Duodenal mucosa (tissue), 2 donors: ENCODE measurements at regions not wholly inside any gene's neighbourhood (a gene's known extent, or its start where the extent isn't known, plus 50 kb on each side); places are given as distances from the start of the nearest gene placed in this dataset.
"Not testable (repeated sequence)": the region's sequence is repeated elsewhere in the genome, so short reads cannot be mapped to it uniquely, and the experiment has no call there.

Experiments used
- H3K27ac ChIP-seq: one replicate; pipeline ENCODE4 v1.7.0; 2013; ENCODE audit warnings: low read depth, low read length
- H3K27me3 ChIP-seq, 2 donors: one replicate each; pipeline ENCODE4 v1.7.0; 2013; ENCODE audit warnings: low read length in 2 of 2, control low read depth in 1 of 2; ENCODE audit not compliant: insufficient read depth in 2 of 2, control insufficient read depth in 1 of 2
- H3K36me3 ChIP-seq, 2 donors: one replicate each; pipeline ENCODE4 v1.7.0; 2013; ENCODE audit warnings: low read length in 2 of 2, control low read depth in 1 of 2; ENCODE audit not compliant: insufficient read depth in 2 of 2, control insufficient read depth in 1 of 2
- H3K4me1 ChIP-seq, 2 donors: one replicate each; pipeline ENCODE4 v1.7.0; 2013; ENCODE audit warnings: low read length in 2 of 2, control low read depth in 1 of 2; ENCODE audit not compliant: insufficient read depth in 2 of 2, control insufficient read depth in 1 of 2
- H3K4me3 ChIP-seq, 2 donors: one replicate each; pipeline ENCODE4 v1.7.0; 2013; ENCODE audit warnings: low read length in 2 of 2, low read depth in 1 of 2
- H3K9ac ChIP-seq, 2 donors: one replicate each; pipeline ENCODE4 v1.7.0; 2013; ENCODE audit warnings: low read length in 2 of 2, low read depth in 1 of 2
- H3K9me3 ChIP-seq, 2 donors: one replicate each; pipeline ENCODE4 v1.7.0; 2013; ENCODE audit warnings: low read length in 2 of 2, control low read depth in 1 of 2; ENCODE audit not compliant: control insufficient read depth in 1 of 2

DNA sequence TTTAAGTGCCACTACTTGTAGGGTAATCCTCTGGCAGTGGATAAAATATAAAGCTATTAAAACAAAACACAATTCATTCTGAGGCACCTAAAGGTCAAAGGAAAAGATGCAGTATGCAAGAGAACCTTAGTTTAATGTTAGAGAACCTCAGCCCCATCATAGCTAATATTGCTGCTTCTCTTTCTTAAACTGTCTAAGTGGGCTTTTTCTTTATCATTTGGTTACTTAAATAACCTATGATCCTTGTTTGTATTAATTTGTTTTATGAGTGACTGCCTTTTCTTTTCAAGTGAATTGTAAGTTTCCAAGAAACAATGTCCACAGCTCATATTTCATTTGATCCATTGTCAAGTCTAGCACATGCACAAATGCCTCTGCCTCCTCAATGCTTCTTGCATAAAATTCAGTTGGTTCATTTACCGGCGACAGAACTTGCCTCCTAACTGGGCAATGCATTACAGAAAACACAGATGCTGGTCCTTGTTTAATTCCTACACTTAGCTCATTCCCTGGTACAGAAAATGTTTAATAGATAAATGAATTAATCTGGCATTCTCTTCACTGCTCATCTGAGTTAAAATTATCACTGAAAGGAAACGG lies 1049.8 kb downstream of the OLFM4 start:
- Histone ChIP-seq H3K4me1 (no peaks in the 10 kb centered on the region), H3K36me3 (no peaks in the 10 kb centered on the region), H3K27ac (no peak overlapping the region), H3K27me3 (no peaks in the 10 kb centered on the region), H3K9ac (no peak overlapping the region), H3K9me3 (no peaks in the 10 kb centered on the region), H3K4me3 (no peak overlapping the region)

DNA sequence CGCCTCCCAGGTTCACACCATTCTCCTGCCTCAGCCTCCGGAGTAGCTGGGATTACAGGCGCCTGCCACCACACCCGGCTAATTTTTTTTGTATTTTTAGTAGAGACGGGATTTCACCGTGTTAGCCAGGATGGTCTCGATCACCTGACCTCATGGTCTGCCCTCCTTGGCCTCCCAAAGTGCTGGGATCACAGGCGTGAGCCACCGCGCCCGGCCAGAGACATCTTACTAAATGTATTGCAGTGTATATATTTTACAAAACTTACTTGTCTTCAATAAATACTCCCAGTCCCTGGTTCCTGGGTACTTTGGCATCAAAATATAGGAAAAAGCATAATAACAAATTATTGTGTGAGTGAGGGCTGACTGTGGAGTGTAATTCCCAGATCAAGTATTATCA lies 1053.7 kb downstream of the OLFM4 start:
- H3K9ac ChIP-seq, H3K9me3 ChIP-seq, H3K36me3 ChIP-seq, H3K27ac ChIP-seq, H3K4me1 ChIP-seq, H3K4me3 ChIP-seq, H3K27me3 ChIP-seq: not testable (repeated sequence)

DNA sequence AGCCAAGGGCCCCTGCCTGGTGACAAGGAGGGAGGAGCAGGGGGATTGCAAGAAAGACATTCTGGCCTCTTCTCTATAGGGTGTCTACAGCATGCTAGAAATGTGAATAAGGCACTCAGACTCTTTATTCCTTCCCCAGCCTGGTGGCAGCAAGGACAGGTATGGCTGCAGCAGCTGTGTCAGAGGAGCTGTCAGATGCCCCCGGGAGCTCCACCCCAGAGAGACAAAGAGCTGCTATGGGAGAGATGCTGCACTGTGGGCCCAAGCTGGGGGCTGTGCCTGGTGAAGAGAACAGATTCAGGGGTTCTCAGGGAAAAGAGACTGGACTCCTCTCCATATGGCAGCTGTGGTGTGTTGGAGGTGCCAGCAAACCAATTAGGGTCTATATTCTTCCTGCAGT lies 1063.3 kb downstream of the OLFM4 start:
- no peaks in the 10 kb centered on the region for H3K4me1 ChIP-seq
- H3K27me3 ChIP-seq, result no peaks in the 10 kb centered on the region
- H3K9ac ChIP-seq, result no peak overlapping the region
- no peak overlapping the region for H3K4me3 ChIP-seq
- H3K36me3 ChIP-seq, result no peaks in the 10 kb centered on the region
- H3K27ac ChIP-seq, result no peak overlapping the region
- no peaks in the 10 kb centered on the region for H3K9me3 ChIP-seq

DNA sequence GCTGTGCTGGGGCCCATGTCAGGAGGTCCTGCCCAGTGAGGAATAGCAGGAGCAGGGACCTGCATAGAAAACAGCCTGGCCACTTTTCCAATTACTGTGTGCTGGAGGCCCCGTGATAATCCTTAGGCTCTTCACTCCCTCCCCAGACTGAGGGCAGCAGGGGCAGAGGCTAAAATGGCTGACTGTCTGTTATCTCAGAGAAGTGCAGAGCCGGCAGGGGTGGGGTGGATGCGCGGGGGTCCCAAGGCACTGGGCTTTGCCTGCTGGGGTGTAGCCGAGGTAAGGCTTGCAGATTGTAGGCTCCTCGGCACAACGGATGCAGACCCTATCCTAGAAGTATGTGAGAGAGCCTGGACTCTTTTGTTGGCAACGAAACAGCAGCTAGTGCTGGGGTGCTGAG lies 1064.1 kb downstream of the OLFM4 start:
- Histone ChIP-seq H3K4me3 (no peak overlapping the region), H3K9me3 (no peaks in the 10 kb centered on the region), H3K27ac (no peak overlapping the region), H3K9ac (no peak overlapping the region), H3K27me3 (no peaks in the 10 kb centered on the region), H3K36me3 (no peaks in the 10 kb centered on the region), H3K4me1 (no peaks in the 10 kb centered on the region)

DNA sequence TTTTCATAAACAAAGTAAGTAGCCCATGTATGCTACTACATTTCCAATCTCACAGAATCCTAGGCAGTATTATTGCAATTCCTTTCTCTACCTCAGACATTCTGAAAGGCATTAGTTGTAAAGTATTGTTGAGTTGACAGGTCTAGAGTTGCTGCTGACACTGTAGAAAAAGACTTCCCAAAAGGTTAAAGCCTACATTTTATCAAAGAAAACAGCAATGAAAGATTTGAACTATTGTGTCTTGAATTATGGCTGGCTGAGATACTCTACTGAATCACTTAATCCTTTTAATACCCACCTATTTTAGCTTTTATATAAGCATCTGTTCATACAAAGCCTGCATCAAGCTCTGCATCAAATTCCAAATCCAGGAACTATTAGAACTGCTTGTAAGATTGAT lies 1082.0 kb downstream of the OLFM4 start:
- Histone ChIP-seq H3K27ac (no peak overlapping the region), H3K9me3 (no peaks in the 10 kb centered on the region), H3K36me3 (no peaks in the 10 kb centered on the region), H3K4me3 (no peak overlapping the region), H3K9ac (no peak overlapping the region), H3K4me1 (no peaks in the 10 kb centered on the region), H3K27me3 (no peaks in the 10 kb centered on the region)

DNA sequence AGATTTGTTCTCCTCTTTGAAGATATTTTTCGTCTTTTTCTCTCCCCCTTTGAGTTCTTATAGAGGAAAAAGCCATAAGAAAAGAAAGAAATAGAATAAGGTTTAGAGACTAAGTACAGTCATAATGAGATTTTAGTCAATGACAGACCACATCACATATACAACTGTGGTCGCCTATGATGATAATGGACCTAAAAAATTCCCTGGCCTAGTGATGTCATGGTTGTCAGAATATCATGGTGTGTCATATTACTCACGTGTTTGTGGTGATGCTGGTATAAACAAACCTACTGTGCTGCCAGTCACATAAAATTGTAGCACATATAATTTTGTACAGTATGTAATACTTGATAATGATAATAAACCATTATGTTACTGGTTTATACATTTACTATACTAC lies 1096.1 kb downstream of the OLFM4 start:
- no peaks in the 10 kb centered on the region for H3K36me3 ChIP-seq
- H3K27me3 ChIP-seq, result no peaks in the 10 kb centered on the region
- H3K4me3 ChIP-seq, result no peak overlapping the region
- no peak overlapping the region for H3K9ac ChIP-seq
- no peaks in the 10 kb centered on the region for H3K9me3 ChIP-seq
- H3K4me1 ChIP-seq, result no peaks in the 10 kb centered on the region
- H3K27ac ChIP-seq, result no peak overlapping the region

DNA sequence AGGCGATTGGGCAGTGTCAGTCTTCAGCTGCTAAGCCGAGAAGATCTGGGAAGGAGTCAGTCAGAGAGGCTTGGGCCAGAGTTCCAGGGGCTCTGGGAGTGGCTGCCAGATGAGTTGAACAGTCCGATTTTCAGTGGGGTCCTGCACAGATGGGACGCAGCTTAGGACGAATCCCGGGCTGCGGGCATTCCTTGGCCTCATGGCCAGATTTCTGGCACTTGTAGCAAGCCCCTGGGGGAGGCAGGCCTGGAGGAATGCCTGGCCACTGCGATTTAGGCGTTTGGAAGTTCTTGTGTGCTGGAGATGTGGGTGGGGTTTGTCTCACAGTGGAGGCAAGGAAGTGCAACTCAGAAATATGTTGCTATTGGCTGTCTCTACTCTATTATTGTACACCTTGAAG lies 1102.3 kb downstream of the OLFM4 start:
- not testable (repeated sequence) for H3K9ac ChIP-seq, H3K36me3 ChIP-seq, H3K27me3 ChIP-seq, H3K9me3 ChIP-seq, H3K4me3 ChIP-seq, H3K4me1 ChIP-seq, H3K27ac ChIP-seq

DNA sequence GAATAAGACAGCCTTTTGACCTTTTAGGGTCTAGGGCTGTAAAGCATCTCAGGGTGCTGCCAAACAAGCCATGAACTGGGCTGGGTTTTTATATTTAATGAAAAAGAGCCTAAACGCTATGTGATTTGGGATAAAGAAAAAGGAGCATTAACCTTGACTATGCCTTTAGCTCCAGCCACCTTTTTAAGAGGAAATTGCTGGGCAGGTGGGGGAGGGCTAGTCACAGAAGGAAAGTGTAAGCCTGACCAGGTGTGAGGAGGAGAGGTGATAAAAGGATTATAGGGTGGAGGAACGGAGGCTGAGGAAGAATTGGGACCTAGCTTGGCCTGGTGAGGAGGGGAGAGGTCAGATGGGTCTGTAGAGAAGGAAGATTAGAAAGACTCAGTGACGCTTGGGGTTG lies 1102.8 kb downstream of the OLFM4 start:
- H3K9ac ChIP-seq, H3K9me3 ChIP-seq, H3K36me3 ChIP-seq, H3K27me3 ChIP-seq, H3K4me3 ChIP-seq, H3K27ac ChIP-seq, H3K4me1 ChIP-seq: not testable (repeated sequence)

DNA sequence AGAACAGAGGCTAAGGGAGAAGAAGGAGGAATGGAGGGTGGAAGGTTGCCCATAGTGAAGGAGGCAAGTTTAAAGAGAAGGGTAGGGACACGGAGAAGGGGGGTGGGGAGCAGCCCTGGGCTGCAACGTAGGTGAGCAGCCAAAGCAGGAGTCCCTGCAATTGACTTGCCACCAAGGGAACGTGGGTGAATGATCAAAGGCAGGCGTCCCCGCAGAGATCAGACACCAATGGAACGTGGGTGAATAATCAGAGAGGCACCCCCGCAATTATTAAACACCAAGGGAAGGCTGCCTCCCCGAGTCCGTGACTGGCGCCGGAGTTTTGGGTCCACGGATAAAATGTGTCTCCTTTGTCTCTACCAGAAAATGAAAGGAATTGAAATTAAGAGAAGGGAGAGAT lies 1103.5 kb downstream of the OLFM4 start:
- H3K4me1 ChIP-seq, H3K27me3 ChIP-seq, H3K9me3 ChIP-seq, H3K36me3 ChIP-seq, H3K27ac ChIP-seq, H3K4me3 ChIP-seq, H3K9ac ChIP-seq: not testable (repeated sequence)

DNA sequence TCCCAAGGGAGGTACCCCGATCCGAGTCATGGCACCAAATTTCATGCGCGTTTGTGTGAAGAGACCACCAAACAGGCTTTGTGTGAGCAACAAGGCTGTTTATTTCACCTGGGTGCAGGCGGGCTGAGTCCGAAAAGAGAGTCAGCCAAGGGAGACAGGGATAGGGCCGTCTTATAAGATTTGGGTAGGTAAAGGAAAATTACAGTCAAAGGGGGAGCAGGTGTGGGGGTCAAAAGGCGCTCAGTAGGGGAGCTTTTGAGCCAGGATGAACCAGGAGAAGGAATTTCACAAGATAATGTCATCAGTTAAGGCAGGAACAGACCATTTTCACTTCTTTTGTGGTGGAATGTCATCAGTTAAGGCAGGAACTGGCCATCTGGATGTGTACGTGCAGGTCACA lies 1104.1 kb downstream of the OLFM4 start:
- not testable (repeated sequence) for H3K9ac ChIP-seq, H3K27me3 ChIP-seq, H3K9me3 ChIP-seq, H3K4me3 ChIP-seq, H3K4me1 ChIP-seq, H3K27ac ChIP-seq, H3K36me3 ChIP-seq

DNA sequence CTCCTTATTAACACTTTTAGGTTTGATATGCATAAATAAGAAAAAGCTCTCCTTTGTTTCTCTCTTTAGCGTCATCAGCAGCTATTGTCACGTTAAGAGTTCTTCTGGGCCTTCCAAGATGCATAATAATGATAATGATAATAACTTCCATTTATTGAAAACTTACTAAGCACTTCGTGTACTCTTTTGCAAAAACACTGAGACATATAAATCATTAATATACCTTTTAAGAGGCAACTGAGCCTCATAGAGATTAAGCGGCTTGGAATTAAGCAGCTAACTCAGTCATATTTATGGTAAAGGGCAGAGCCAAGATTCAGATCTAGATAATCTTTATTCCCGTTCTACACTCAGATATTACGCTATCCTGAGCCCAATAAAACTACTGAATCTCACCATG lies 1105.1 kb downstream of the OLFM4 start:
- Histone ChIP-seq H3K9me3 (no peaks in the 10 kb centered on the region), H3K4me3 (no peak overlapping the region), H3K9ac (no peak overlapping the region), H3K27me3 (no peaks in the 10 kb centered on the region), H3K36me3 (no peaks in the 10 kb centered on the region), H3K27ac (no peak overlapping the region), H3K4me1 (no peaks in the 10 kb centered on the region)
